Hypothalamus (tissue), 51 donors: ENCODE measurements at regions not wholly inside any gene's neighbourhood (a gene's known extent, or its start where the extent isn't known, plus 50 kb on each side); places are given as distances from the start of the nearest gene placed in this dataset.

ENCODE experiments used
- DNase-seq, 51 donors: peaks; one replicate each; lab custom pipeline; 2025; lab: John Stamatoyannopoulos, UW

- no peak for DNase-seq
Measured at GRCh38 chr10:64060389-64060788, 539.2 kb downstream of the REEP3 start.

GRCh38 chr10:64062793-64063192 lies 541.6 kb downstream of the REEP3 start:
- DNase-seq = no peak

DNA sequence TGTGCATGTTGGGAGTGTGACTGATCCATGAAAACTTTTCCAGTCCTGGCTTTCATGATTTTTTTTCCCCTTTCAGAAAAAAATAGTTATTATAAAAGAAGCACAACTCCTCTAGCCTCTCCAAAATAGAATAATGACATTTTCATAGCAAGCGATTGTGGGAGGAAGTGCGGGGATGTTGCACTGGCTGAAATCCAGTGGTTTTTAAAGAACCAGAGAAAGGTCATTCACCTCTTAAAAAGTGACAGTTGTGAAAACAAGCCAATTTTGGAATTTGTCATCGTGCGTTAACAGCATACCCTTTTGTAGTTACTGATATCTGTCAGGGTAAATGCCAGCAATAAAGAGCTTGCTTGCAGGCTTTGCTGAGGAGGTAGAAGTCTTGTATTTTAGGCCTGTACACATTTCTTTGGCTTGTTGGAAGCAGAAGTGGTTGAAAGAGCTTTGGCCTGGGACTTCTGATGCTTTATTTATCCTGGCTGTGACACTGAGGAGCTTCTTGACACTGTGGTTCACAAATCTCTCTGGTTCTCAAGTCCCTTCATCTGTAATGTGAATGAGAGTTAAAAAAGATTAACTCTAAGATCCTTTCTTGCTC lies 545.9 kb downstream of the REEP3 start:
- peak in 1 of 51 donors; percentile 9 for DNase-seq

DNA sequence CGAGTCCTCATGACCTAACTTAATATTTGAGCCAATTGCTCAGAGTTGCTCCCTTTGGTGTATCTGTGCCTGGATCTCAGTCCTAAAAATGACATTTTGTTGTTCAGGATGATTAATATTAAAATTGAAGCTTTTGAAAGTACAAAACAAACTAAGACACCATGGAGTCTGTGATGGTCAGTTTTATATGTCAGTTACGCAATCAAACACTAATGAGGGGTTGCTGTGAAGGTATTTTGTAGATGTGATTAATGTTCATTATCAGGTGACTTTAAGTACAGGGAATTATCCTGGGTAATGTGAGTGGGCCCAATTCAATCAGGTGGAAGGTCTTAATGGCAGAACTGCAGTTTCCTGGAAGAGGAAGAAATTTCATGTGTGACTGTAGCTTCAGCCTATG lies 546.7 kb downstream of the REEP3 start:
- no peak for DNase-seq

- DNase-seq = peak in 1 of 51 donors; percentile 34
Measured at GRCh38 chr10:64070241-64070640, 549.0 kb downstream of the REEP3 start.

- DNase-seq = no peak
Measured at GRCh38 chr10:64071218-64071617, 550.0 kb downstream of the REEP3 start.

DNA sequence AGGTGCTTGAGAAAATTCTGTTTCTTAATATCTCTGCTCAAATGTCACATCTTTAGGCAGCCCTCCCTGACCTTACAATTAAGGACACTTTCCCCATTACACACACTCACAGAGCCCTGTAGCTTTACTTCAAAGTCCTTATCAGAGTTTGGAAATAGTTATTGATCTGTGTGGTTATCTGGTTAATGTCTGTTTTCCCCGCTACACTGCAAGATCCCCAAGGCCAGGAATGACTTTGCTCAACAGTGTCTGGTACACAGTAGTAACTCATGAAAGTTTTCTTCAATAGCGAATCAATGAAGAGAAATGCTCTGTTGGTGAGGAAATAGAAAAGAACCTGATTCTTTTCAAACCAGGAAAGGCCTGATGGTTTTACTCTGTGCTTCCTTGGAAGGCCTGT lies 554.4 kb downstream of the REEP3 start:
- no peak for DNase-seq

GRCh38 chr10:64076322-64076940 lies 555.2 kb downstream of the REEP3 start:
- no peak for DNase-seq

- no peak for DNase-seq
Measured at GRCh38 chr10:64079341-64079740, 558.1 kb downstream of the REEP3 start.

DNA sequence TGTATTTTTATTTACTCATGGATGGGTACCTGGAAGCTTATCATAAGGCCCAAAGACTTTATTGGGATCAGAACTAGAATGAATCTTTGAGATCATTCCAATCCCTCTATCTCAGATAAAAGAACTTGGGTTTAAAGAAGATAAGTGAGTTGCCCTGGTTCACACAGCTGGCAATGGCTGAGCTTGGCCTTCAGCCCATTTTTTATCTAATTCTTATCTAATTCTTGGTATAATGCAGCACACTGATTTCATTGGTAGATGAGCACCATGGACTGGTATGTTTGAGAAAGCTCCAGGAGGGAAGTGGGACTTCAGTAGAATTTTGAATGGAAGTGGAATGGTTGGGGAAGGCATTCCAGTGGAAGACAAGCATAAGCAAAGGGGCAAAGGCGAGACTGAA lies 558.9 kb downstream of the REEP3 start:
- no peak for DNase-seq

- DNase-seq = no peak
Measured at GRCh38 chr10:64081947-64082482, 560.8 kb downstream of the REEP3 start.

GRCh38 chr10:64086083-64086767 lies 565.0 kb downstream of the REEP3 start:
- no peak for DNase-seq

DNA sequence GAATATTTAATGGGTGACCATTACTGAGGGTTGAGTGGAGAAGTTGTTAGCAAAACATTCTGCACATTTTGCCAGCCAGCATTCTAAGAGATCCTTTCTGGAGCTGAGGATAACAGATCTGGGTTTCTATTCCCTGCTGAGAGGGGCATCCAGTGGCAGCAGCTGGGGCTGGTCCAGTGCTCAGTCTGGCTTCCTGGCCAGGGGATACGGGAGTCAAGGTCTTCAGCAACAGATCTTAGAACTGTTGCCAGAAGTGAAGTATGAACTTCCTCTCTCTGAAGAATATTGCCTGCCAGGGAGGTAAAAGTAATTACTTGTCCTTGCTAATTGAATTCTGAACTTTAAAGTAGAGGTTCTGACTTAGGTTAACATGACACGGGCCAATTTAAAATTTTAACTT lies 568.4 kb downstream of the REEP3 start:
- no peak for DNase-seq

GRCh38 chr10:64090865-64091264 lies 569.7 kb downstream of the REEP3 start:
- DNase-seq = no peak

DNA sequence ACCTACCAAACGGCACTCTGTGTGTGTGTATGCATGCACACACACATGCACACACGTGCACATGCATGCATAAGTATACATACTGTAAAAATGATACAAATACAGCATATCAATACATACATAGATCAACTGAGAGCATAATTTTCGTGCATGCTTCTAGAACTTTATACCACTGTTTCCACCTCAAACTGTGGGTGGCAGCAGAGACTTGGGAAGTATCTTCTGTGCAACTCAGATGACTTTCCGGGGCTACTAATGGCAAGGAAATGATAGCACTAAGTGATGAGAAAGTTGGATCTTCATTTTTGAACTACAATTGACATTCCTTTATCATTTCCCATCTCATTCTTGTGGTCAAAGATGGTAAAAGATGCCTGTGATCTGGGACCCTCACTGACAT lies 570.7 kb downstream of the REEP3 start:
- DNase-seq = peak in 18 of 51 donors; percentile 0 to 56 (median 15)

DNA sequence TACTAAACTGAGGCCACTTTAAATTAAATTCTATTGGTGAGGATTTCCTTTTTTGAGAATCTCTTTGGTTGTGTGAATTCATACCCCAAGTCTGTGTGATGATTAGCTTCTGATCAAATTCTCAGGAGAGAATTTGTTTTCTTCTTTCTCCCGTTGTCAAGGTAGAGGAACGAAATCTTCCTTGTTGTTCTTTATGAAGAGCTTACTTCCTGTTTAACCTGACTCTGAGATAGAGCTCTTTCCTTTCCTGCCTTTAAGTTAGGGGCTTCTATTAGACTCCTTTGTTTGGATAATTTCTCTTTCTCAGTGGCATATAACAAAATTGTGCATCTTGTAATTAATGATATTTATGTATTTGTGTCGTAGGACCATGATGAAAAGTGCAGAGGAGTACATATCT lies 572.1 kb downstream of the REEP3 start:
- no peak for DNase-seq

GRCh38 chr10:64093946-64094535 lies 572.8 kb downstream of the REEP3 start:
- peak in 1 of 51 donors; percentile 27 for DNase-seq

GRCh38 chr10:64096941-64097340 lies 575.7 kb downstream of the REEP3 start:
- DNase-seq = no peak

GRCh38 chr10:64097391-64098122 lies 576.4 kb downstream of the REEP3 start:
- DNase-seq = no peak

GRCh38 chr10:64098994-64099393 lies 577.8 kb downstream of the REEP3 start:
- no peak for DNase-seq
